HT1080 (cell line): ENCODE measurements at regions not wholly inside any gene's neighbourhood (a gene's known extent, or its start where the extent isn't known, plus 50 kb on each side); places are given as distances from the start of the nearest gene placed in this dataset.
A peak's percentile ranks its signal among the peaks of the same experiment; 100 is the strongest.

Source experiments
- DNase-seq: peaks from one replicate; pipeline ENCODE4 v3.0.0-alpha.2; 2015; ENCODE audit warnings: low read depth

- DNase-seq: no peak
Measured at GRCh38 chr15:96390986-96391385, 60.5 kb downstream of the NR2F2 start.

- no peak for DNase-seq
Measured at GRCh38 chr15:96392380-96393208, 62.1 kb downstream of the NR2F2 start.

GRCh38 chr15:96393209-96393513 is 62.7 kb downstream of the NR2F2 start:
- DNase-seq: no peak

- DNase-seq: peak; percentile 34
Measured at GRCh38 chr15:96395687-96396086, 65.2 kb downstream of the NR2F2 start.

- no peak for DNase-seq
Measured at GRCh38 chr15:96398776-96399175, 68.3 kb downstream of the NR2F2 start.

- DNase-seq: no peak
Measured at GRCh38 chr15:96402403-96402802, 71.9 kb downstream of the NR2F2 start.

GRCh38 chr15:96403071-96403470 is 72.6 kb downstream of the NR2F2 start:
- DNase-seq: no peak

- DNase-seq: no peak
Measured at GRCh38 chr15:96403932-96404331, 73.4 kb downstream of the NR2F2 start.

GRCh38 chr15:96404560-96404959 is 74.1 kb downstream of the NR2F2 start:
- DNase-seq: no peak

- DNase-seq: no peak
Measured at GRCh38 chr15:96406291-96406690, 75.8 kb downstream of the NR2F2 start.

GRCh38 chr15:96406701-96407100 is 76.2 kb downstream of the NR2F2 start:
- DNase-seq: no peak

- DNase-seq: no peak
Measured at GRCh38 chr15:96407482-96407881, 77.0 kb downstream of the NR2F2 start.

GRCh38 chr15:96408591-96409183 is 78.2 kb downstream of the NR2F2 start:
- DNase-seq: no peak

GRCh38 chr15:96409215-96410138 is 79.0 kb downstream of the NR2F2 start:
- DNase-seq: no peak

GRCh38 chr15:96410175-96411055 is 79.9 kb downstream of the NR2F2 start:
- DNase-seq: no peak

GRCh38 chr15:96411056-96412031 is 80.8 kb downstream of the NR2F2 start:
- no peak for DNase-seq

- no peak for DNase-seq
Measured at GRCh38 chr15:96412045-96412905, 81.8 kb downstream of the NR2F2 start.

GRCh38 chr15:96412906-96413231 is 82.4 kb downstream of the NR2F2 start:
- peak; percentile 44 for DNase-seq

- DNase-seq: no peak
Measured at GRCh38 chr15:96413657-96414056, 83.2 kb downstream of the NR2F2 start.
